ENCODE measurements at regions not wholly inside any gene's neighbourhood (a gene's known extent, or its start where the extent isn't known, plus 50 kb on each side); places are given as distances from the start of the nearest gene placed in this dataset.
"Not testable (repeated sequence)": the region's sequence is repeated elsewhere in the genome, so short reads cannot be mapped to it uniquely, and the experiment has no call there.

GRCh38 chr20:24842274-24842917, 106.7 kb upstream of the CST7 start:
- no peak for DNase-seq

- DNase-seq = no peak
Measured at GRCh38 chr20:24842918-24843715, 106.0 kb upstream of the CST7 start.

- DNase-seq = no peak
Measured at GRCh38 chr20:24850176-24850575, 98.9 kb upstream of the CST7 start.

- no peak for DNase-seq
Measured at GRCh38 chr20:24851346-24852019, 97.6 kb upstream of the CST7 start.

- DNase-seq = no peak
Measured at GRCh38 chr20:24853916-24854315, 95.2 kb upstream of the CST7 start.

- DNase-seq = no peak
Measured at GRCh38 chr20:24855848-24856247, 93.2 kb upstream of the CST7 start.

GRCh38 chr20:24858500-24858899, 90.6 kb upstream of the CST7 start:
- not testable (repeated sequence) for DNase-seq

GRCh38 chr20:24859539-24859938, 89.5 kb upstream of the CST7 start:
- DNase-seq = no peak

GRCh38 chr20:24862186-24862585, 86.9 kb upstream of the CST7 start:
- DNase-seq = no peak

GRCh38 chr20:24862606-24863005, 86.5 kb upstream of the CST7 start:
- DNase-seq = no peak

GRCh38 chr20:24863356-24863755, 85.7 kb upstream of the CST7 start:
- DNase-seq = no peak

GRCh38 chr20:24866008-24866407, 83.1 kb upstream of the CST7 start:
- DNase-seq = no peak

GRCh38 chr20:24866742-24867141, 82.3 kb upstream of the CST7 start:
- DNase-seq = no peak

- no peak for DNase-seq
Measured at GRCh38 chr20:24867556-24867955, 81.5 kb upstream of the CST7 start.

- no peak for DNase-seq
Measured at GRCh38 chr20:24868396-24868927, 80.6 kb upstream of the CST7 start.

- no peak for DNase-seq
Measured at GRCh38 chr20:24868959-24869358, 80.1 kb upstream of the CST7 start.

- no peak for DNase-seq
Measured at GRCh38 chr20:24870057-24870456, 79.0 kb upstream of the CST7 start.

GRCh38 chr20:24870881-24871280, 78.2 kb upstream of the CST7 start:
- no peak for DNase-seq

- no peak for DNase-seq
Measured at GRCh38 chr20:24871480-24872213, 77.4 kb upstream of the CST7 start.

- no peak for DNase-seq
Measured at GRCh38 chr20:24872291-24873024, 76.6 kb upstream of the CST7 start.

GRCh38 chr20:24873025-24873620, 75.9 kb upstream of the CST7 start:
- no peak for DNase-seq

GRCh38 chr20:24875078-24875477, 74.0 kb upstream of the CST7 start:
- DNase-seq = no peak

All from activated CD4-positive, alpha-beta T cell treated with anti-CD3 and anti-CD28 coated beads for 48 hours (primary cell).